ENCODE measurements at regions not wholly inside any gene's neighbourhood (a gene's known extent, or its start where the extent isn't known, plus 50 kb on each side); places are given as distances from the start of the nearest gene placed in this dataset.

DNA sequence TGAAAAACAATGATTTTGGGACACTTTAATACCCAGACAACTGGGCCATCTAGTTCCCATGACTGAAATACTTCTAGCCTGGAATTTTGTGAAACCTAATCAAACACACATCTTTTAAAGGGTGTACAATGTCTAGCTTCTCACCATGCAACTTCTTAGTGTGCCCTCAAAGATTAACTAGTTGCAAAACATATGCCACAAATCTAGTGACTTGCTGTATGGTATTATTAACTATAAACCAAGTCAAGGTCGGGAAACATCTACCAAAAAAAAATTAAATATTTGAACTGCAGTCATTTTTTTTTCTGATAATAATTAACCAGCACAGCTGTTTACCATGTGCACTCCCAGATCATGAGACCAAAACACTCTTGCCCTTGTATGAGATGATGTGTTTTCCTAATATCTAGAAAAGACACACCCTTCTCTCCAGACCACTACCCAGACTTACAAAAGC lies 171.8 kb upstream of the FOXN3 start:
- Histone ChIP-seq H3K4me3 (ENCODE audit: low read length) (no peak overlapping the region), H3K27me3 (ENCODE audit: control insufficient read depth, insufficient read depth, low read length) (no peaks in the 10 kb centered on the region), H3K36me3 (ENCODE audit: control insufficient read depth, low read depth, low read length) (no peaks in the 10 kb centered on the region), H3K9me3 (ENCODE audit: control insufficient read depth, low read depth, low read length) (no peaks in the 10 kb centered on the region), H3K4me1 (ENCODE audit: control insufficient read depth, low read depth, low read length) (peaks cover 14% of the 10 kb centered on the region), H3K27ac (ENCODE audit: low read length) (no peak overlapping the region), H3K9ac (ENCODE audit: low read length) (no peak overlapping the region)

DNA sequence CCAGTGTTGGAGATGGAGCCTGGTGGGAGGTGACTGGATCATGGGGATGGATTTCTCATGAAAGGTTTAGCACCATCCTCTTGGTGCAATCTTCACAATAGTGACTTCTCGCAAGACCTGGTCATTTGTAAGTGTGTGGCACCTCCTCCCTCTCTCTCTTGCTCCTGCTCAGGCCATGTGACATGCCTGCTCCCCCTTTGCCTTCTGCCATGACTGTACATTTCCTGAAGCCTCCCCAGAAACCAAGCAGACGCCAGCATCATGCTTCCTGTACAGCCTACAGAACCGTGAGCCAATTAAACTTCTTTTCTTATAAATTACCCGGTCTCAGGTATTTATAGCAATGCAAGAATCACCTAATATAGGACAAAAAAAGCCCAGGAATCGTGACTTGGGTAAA lies 171.0 kb upstream of the FOXN3 start:
- Histone ChIP-seq H3K27ac (ENCODE audit: low read length) (no peak overlapping the region), H3K9ac (ENCODE audit: low read length) (no peak overlapping the region), H3K4me1 (ENCODE audit: control insufficient read depth, low read depth, low read length) (peaks cover 14% of the 10 kb centered on the region), H3K27me3 (ENCODE audit: control insufficient read depth, insufficient read depth, low read length) (no peaks in the 10 kb centered on the region), H3K4me3 (ENCODE audit: low read length) (no peak overlapping the region), H3K36me3 (ENCODE audit: control insufficient read depth, low read depth, low read length) (no peaks in the 10 kb centered on the region), H3K9me3 (ENCODE audit: control insufficient read depth, low read depth, low read length) (no peaks in the 10 kb centered on the region)

DNA sequence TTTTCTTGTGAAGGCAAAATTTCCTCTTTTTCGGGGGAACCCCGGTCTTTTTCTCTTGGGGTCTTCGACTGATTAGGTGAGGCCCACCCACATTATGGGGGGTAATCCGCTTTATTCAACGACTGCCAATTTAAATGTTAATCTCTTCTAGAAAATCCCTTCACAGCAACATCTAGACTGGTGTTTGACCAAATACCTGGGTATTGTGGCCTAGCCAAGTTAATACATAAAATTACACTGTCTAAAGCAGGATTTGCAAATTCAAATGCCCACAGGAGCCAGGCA lies 170.0 kb upstream of the FOXN3 start:
- Histone ChIP-seq H3K36me3 (ENCODE audit: control insufficient read depth, low read depth, low read length) (no peaks in the 10 kb centered on the region), H3K27me3 (ENCODE audit: control insufficient read depth, insufficient read depth, low read length) (no peaks in the 10 kb centered on the region), H3K27ac (ENCODE audit: low read length) (no peak overlapping the region), H3K4me1 (ENCODE audit: control insufficient read depth, low read depth, low read length) (peaks cover 14% of the 10 kb centered on the region), H3K9ac (ENCODE audit: low read length) (no peak overlapping the region), H3K4me3 (ENCODE audit: low read length) (no peak overlapping the region), H3K9me3 (ENCODE audit: control insufficient read depth, low read depth, low read length) (no peaks in the 10 kb centered on the region)

DNA sequence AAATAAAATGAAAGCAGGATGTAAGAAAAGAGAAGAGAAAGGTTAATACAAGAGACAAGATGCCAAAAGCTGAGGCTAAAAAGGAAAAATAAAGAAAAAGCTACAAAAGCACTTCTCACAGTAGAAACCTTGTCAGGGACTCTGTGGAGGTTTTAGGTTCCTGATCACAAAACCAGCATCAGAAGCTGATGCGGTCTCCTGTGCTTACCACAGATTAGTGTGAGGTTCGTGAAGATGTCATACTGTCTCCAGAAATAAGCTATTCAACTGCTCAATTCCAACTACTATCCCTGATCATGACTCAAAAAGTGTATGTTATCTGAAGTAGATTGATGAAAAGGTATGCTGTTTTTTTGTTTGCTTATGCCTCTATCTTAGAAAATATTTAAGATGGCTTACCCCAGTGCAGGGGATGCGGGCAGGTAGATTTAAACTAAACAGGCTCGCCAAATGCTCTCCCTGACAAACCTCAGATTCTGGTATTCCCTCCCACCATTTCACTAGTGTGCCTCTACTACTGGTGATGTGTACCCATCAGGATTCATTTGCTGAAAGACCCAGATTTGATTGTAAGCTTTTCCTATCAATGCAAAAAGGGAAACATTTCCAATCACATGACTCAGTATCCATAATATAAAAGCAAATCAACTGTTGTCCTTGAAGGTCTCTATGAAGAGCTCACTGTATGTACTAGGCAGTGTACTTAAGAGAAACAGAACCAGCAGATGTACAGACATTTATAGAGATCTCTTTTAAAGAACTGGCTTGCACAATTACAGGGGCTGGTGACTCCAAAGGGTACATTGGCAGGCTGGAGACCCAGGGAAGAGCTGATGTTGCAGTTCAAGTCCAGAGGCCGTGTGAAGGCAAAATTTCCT lies 169.5 kb upstream of the FOXN3 start:
- Histone ChIP-seq H3K4me1 (ENCODE audit: control insufficient read depth, low read depth, low read length) (peaks cover 14% of the 10 kb centered on the region), H3K9ac (ENCODE audit: low read length) (no peak overlapping the region), H3K9me3 (ENCODE audit: control insufficient read depth, low read depth, low read length) (no peaks in the 10 kb centered on the region), H3K4me3 (ENCODE audit: low read length) (no peak overlapping the region), H3K36me3 (ENCODE audit: control insufficient read depth, low read depth, low read length) (no peaks in the 10 kb centered on the region), H3K27me3 (ENCODE audit: control insufficient read depth, insufficient read depth, low read length) (no peaks in the 10 kb centered on the region), H3K27ac (ENCODE audit: low read length) (no peak overlapping the region)

DNA sequence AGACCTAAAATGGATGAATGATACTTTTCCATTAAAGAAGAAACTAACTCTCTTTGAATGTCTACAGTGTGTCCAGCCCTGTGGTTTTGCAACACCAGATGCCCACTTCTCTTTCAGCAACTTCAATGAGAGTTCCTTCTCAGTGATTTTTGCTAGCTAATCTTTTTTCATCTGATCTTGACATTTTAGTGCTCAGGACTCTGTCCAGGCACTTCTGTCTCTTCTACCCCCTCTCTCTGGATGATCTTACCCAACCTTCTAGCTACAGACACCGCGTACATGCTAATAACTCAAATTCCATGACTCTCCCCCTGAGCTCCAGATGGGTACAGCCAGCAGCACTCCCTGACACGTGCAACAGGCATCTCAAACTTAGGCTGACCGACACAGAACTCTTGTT lies 161.1 kb upstream of the FOXN3 start:
- Histone ChIP-seq H3K4me1 (ENCODE audit: control insufficient read depth, low read depth, low read length) (peaks cover 43% of the 10 kb centered on the region), H3K27me3 (ENCODE audit: control insufficient read depth, insufficient read depth, low read length) (no peaks in the 10 kb centered on the region), H3K4me3 (ENCODE audit: low read length) (no peak overlapping the region), H3K36me3 (ENCODE audit: control insufficient read depth, low read depth, low read length) (no peaks in the 10 kb centered on the region), H3K9ac (ENCODE audit: low read length) (no peak overlapping the region), H3K27ac (ENCODE audit: low read length) (no peak overlapping the region), H3K9me3 (ENCODE audit: control insufficient read depth, low read depth, low read length) (no peaks in the 10 kb centered on the region)

DNA sequence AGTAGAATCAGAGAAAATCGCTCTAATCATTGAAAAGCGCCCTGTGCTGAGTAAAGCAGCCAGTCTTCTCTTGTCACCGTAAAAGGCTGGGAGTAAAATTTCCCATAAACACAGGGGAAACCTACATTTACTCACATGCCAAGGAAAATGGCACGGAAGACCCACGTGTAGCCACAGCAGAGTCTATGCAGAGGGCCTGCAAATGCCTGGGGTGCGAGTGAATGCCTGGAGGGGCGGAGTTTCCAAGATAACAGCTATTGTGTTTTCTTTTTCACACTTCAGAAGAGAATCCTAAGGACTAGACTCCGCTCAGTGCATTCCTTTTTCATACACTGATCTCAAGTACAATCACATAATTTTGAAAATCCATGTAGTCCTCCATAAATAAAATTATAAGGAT lies 159.9 kb upstream of the FOXN3 start:
- peak overlapping the region; percentile 43 for H3K4me3 ChIP-seq (ENCODE audit: low read length)
- H3K27ac ChIP-seq (ENCODE audit: low read length) = peak overlapping the region; percentile 29
- H3K36me3 ChIP-seq (ENCODE audit: control insufficient read depth, low read depth, low read length) = no peaks in the 10 kb centered on the region
- H3K4me1 ChIP-seq (ENCODE audit: control insufficient read depth, low read depth, low read length) = peaks cover 43% of the 10 kb centered on the region
- H3K9ac ChIP-seq (ENCODE audit: low read length) = peak overlapping the region; percentile 41
- H3K27me3 ChIP-seq (ENCODE audit: control insufficient read depth, insufficient read depth, low read length) = no peaks in the 10 kb centered on the region
- H3K9me3 ChIP-seq (ENCODE audit: control insufficient read depth, low read depth, low read length) = no peaks in the 10 kb centered on the region

DNA sequence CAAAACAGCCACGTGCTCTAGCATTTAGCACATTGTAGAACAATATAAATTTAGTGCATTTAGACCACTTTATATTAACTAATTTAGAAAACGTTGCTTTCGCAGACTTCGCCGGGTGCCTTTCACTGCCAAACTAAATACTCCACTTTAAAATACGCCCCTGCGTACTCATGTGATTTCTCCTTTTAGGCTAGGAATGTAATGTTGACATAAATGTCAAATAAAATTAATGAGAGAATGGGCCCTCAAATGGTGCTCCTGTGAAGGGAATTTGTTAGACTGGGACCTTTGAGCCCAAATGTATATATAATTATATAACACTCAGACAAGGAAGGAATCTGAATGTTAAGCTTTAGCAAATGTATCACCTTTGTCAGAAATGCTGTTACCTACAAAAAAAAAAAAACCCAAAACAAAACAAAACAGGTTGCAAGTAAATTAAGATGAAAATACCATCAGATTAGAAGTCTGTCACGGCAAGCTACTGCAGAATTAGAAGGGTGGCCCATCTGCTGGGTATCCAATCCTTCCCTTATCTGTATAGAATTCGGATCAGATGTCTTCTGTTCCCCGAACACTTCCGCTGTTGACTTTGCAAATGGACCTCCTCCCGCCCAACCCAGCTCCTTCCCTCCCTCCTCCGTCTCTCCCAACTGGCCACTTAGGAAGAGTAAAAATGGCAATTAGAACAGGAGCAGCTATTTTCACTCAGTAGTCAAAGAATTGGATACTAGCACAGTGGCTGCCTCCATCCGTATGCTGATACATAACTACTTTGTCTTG lies 159.3 kb upstream of the FOXN3 start:
- no peaks in the 10 kb centered on the region for H3K36me3 ChIP-seq (ENCODE audit: control insufficient read depth, low read depth, low read length)
- peak overlapping the region; percentile 43 for H3K4me3 ChIP-seq (ENCODE audit: low read length)
- H3K4me1 ChIP-seq (ENCODE audit: control insufficient read depth, low read depth, low read length) = peaks cover 43% of the 10 kb centered on the region
- H3K27me3 ChIP-seq (ENCODE audit: control insufficient read depth, insufficient read depth, low read length) = no peaks in the 10 kb centered on the region
- peak overlapping the region; percentile 41 for H3K9ac ChIP-seq (ENCODE audit: low read length)
- no peaks in the 10 kb centered on the region for H3K9me3 ChIP-seq (ENCODE audit: control insufficient read depth, low read depth, low read length)
- H3K27ac ChIP-seq (ENCODE audit: low read length) = peak overlapping the region; percentile 29

DNA sequence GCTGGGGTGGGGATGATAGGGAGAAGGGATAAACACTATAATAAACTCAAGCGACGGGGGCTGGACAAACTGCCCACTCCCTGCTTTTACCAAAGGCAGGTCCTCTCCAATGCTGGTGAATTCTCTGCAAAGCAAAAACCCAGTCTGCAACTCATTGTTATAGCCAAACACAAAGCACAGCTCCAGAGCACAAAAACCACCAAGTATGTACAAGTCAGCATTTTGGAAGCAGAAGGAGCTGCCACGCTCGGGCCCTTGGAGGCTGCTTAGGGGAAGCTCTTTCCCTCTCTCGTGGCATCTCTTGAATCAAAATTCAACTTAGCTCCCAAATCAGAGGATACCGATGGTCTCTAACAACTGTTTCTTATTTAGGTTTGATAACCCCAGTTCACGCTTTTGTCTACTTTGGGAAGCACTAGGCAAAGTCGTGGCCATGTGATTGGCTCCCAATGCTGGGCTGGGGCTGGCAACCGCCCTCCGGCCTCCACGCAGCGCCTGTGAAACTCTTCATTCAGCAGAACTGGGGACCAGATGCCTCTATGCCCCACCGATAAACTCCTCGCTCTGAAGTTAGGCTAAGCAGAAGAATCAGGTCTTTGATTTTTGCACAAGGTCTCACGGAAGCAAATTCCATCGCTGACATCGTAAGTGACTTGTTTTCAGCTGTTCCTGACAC lies 158.5 kb upstream of the FOXN3 start:
- Histone ChIP-seq H3K9ac (ENCODE audit: low read length) (no peak overlapping the region), H3K9me3 (ENCODE audit: control insufficient read depth, low read depth, low read length) (no peaks in the 10 kb centered on the region), H3K4me1 (ENCODE audit: control insufficient read depth, low read depth, low read length) (peaks cover 43% of the 10 kb centered on the region), H3K27ac (ENCODE audit: low read length) (no peak overlapping the region), H3K4me3 (ENCODE audit: low read length) (no peak overlapping the region), H3K27me3 (ENCODE audit: control insufficient read depth, insufficient read depth, low read length) (no peaks in the 10 kb centered on the region), H3K36me3 (ENCODE audit: control insufficient read depth, low read depth, low read length) (no peaks in the 10 kb centered on the region)

DNA sequence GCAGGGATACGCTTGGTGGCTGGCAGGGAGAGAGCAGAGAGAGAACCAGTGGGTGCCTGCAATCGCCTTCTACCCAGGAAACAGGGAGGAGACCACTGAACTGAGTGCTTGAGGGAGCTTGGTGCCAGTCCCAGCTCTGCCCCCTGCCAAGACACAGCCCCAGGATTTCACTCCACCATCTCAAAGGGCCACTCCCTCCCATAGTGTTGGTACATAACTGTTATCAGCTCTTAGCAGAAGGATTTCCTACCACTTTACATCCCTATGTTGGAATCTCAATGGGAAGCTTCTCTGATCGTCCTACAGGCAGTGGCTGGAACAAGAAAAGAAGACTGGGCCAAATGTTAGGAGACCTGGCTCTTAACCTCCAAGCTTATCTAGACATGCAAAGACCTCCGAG lies 157.4 kb upstream of the FOXN3 start:
- Histone ChIP-seq H3K27ac (ENCODE audit: low read length) (no peak overlapping the region), H3K9me3 (ENCODE audit: control insufficient read depth, low read depth, low read length) (no peaks in the 10 kb centered on the region), H3K4me1 (ENCODE audit: control insufficient read depth, low read depth, low read length) (peaks cover 43% of the 10 kb centered on the region), H3K36me3 (ENCODE audit: control insufficient read depth, low read depth, low read length) (no peaks in the 10 kb centered on the region), H3K27me3 (ENCODE audit: control insufficient read depth, insufficient read depth, low read length) (no peaks in the 10 kb centered on the region), H3K9ac (ENCODE audit: low read length) (no peak overlapping the region), H3K4me3 (ENCODE audit: low read length) (no peak overlapping the region)

DNA sequence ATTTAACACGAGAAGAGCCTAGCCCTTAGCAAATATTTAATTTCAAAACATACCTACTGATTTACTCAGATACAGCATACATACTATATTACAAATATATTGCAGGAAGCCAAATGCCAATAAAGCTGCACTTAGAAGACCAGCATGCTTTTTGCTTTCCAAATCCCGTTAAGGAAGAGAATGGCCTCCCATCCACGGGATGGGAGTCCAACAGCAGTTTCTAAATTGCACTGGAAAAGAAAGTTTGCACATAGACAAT lies 156.3 kb upstream of the FOXN3 start:
- no peaks in the 10 kb centered on the region for H3K27me3 ChIP-seq (ENCODE audit: control insufficient read depth, insufficient read depth, low read length)
- H3K4me3 ChIP-seq (ENCODE audit: low read length) = no peak overlapping the region
- H3K9ac ChIP-seq (ENCODE audit: low read length) = no peak overlapping the region
- peaks cover 39% of the 10 kb centered on the region for H3K4me1 ChIP-seq (ENCODE audit: control insufficient read depth, low read depth, low read length)
- H3K9me3 ChIP-seq (ENCODE audit: control insufficient read depth, low read depth, low read length) = no peaks in the 10 kb centered on the region
- H3K27ac ChIP-seq (ENCODE audit: low read length) = no peak overlapping the region
- no peaks in the 10 kb centered on the region for H3K36me3 ChIP-seq (ENCODE audit: control insufficient read depth, low read depth, low read length)

DNA sequence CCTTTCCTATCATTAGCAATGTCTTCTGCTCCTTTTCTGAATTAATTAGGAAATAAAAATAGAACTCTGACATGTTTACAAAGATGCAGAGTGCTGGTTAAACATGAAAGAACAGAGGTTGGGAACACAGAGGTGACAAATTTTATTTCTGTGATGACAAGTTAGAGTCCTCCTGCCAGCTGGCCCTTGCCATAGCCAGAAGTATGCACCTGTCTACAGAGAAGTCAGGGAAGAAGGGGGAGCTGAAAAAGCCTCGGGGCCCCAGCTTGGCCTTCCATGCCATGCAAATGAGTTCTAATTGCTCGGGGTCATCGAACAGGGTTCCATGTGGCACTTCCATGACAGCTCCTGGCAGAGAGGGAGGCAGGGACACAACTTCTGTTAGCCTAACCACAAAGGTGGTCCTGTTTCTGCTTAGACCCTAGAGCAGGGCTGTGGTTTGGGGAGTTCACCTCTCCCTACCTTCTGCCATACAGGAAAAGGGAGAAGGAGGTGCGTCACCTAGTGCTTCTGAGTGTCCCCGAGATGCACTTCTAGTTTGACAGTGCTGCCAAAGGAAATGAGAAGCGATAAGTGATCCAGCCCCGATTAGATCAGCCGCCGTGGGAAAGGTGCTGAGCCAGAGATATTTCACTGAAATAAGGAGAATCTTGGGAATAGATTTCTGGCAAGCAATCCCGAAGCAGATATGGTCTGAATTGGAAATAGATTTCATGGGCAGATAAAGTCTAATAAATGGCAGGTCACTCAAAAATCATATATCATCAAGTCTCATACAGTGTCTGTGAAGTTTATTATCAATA lies 155.8 kb upstream of the FOXN3 start:
- Histone ChIP-seq H3K9ac (ENCODE audit: low read length) (no peak overlapping the region), H3K27ac (ENCODE audit: low read length) (no peak overlapping the region), H3K36me3 (ENCODE audit: control insufficient read depth, low read depth, low read length) (no peaks in the 10 kb centered on the region), H3K27me3 (ENCODE audit: control insufficient read depth, insufficient read depth, low read length) (no peaks in the 10 kb centered on the region), H3K4me1 (ENCODE audit: control insufficient read depth, low read depth, low read length) (peaks cover 34% of the 10 kb centered on the region), H3K9me3 (ENCODE audit: control insufficient read depth, low read depth, low read length) (no peaks in the 10 kb centered on the region), H3K4me3 (ENCODE audit: low read length) (no peak overlapping the region)
